ENCODE measurements at regions not wholly inside any gene's neighbourhood (a gene's known extent, or its start where the extent isn't known, plus 50 kb on each side); places are given as distances from the start of the nearest gene placed in this dataset.
"Not testable (repeated sequence)": the region's sequence is repeated elsewhere in the genome, so short reads cannot be mapped to it uniquely, and the experiment has no call there.

DNA sequence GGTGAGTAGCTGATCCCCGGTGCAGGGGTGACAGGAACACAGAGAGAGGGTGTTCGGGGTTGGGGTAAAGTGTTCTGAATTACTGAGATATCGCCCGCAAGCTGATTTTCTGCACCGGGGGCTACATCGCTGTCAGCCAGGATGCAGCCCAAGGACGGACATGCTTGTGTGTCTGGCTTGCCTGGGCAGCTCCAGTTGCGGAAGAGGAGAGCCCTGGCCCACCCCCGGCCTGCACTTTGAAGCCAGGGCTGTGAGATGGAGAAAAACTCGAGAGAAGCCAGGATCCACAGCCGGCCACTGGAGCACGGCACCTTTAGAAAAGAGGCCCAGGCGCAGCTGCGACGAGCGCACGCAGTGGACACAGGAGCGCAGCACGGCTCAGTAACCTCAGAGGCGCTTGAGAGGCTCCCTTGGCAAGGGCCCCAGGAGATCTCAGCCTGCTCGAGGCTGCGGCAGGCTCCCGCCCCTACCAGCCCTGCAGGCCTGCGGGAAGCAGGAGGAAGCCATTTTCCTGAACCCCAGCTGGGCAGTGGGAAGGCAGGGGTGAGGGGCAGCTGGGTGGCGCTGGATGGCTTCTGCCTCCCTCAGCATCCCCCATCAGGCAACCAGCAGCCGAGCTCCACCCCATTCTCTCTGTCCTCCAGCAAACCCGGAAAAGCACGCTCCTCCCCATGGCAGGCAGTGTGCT, 59.2 kb downstream of the C9orf50 start:
- no peaks in the 10 kb centered on the region; the same call in 1 of the 2 replicates for H3K27me3 ChIP-seq (ENCODE audit: control insufficient read depth, insufficient read depth, low read length)
- H3K36me3 ChIP-seq (replicated peaks; ENCODE audit: control insufficient read depth, insufficient read depth, low read length), result no peaks in the 10 kb centered on the region
- peak; percentile 63 for DNase-seq
- H3K4me3 ChIP-seq (ENCODE audit: insufficient read depth, low read depth, low read length), result no peak overlapping the region

DNA sequence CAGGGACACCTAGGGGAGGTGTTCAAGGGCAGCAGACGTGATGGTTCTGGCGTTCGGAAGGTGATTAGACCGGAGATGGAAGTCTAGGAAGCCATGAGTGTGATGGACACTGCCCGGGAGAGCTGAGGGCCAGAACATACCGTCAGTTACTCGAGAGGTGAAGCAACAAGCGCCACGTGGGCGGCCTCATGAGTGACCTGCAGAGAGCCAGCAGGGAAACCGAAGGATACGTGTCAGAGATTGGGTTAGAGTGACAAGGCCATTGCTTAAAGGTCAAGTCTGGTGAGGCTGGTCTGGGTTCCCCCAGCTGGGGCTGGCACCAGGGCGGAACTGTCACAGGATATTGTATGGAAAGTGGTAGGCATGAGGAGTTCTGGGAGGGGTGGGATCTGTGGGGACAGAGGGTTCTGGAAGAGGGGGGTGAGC, 60.0 kb downstream of the C9orf50 start:
- DNase-seq, result no peak
- Histone ChIP-seq H3K36me3 (replicated peaks; ENCODE audit: control insufficient read depth, insufficient read depth, low read length) (no peaks in the 10 kb centered on the region), H3K27me3 (ENCODE audit: control insufficient read depth, insufficient read depth, low read length) (no peaks in the 10 kb centered on the region; the same call in 1 of the 2 replicates), H3K4me3 (ENCODE audit: insufficient read depth, low read depth, low read length) (no peak overlapping the region)

GRCh38 chr9:129559506-129559881, 61.4 kb downstream of the C9orf50 start:
- Histone ChIP-seq H3K27me3 (ENCODE audit: control insufficient read depth, insufficient read depth, low read length) (no peaks in the 10 kb centered on the region; the same call in 1 of the 2 replicates), H3K36me3 (replicated peaks; ENCODE audit: control insufficient read depth, insufficient read depth, low read length) (no peaks in the 10 kb centered on the region), H3K4me3 (ENCODE audit: insufficient read depth, low read depth, low read length) (no peak overlapping the region)
- peak; percentile 79 for DNase-seq

DNA sequence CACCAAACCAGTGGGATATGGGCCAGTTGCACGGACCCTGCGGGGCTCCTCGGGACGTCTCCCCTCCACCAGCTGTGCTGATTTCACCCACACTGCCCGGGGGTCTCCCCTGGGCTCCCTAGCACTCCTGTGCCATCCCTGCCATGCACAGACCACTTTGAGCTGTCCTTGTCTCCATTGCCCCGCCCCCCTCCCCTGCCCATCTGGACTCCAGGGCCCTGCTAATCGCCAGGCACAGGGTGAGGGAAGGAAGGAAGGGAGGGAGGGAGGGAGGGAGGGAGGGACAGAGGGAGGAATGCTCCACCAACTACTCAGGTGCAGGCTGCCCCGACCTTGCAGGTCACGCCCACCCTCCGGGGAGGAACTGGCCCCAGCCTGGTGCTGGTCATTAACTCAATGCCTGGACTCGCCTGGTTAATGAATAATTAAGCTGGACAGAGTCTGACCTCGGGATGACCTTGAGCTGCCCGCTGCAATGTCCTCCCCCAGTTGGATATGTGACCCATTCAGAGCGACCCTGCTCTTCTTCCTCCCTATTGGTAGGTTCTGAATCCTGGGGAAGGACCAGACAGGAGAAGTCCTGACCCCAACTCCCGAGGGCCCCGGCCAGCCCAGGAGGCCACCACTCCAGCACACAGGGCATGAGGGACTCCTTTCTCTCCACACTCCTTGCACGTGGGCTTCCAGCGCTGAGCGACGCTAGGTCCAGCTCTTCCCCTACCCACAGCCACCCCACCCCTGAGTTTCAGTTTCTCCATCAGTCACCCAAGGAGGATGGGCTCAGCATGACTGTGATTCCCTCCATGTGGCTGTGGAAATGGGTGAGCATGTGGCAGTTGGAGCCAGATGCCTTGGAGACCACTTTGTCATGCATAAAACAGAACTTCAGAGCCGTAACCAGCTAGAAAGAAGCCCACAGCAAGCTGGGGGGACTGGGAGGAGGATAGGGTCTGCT, 62.1 kb downstream of the C9orf50 start:
- Histone ChIP-seq H3K27me3 (ENCODE audit: control insufficient read depth, insufficient read depth, low read length) (no peaks in the 10 kb centered on the region; the same call in 1 of the 2 replicates), H3K36me3 (replicated peaks; ENCODE audit: control insufficient read depth, insufficient read depth, low read length) (no peaks in the 10 kb centered on the region), H3K4me3 (ENCODE audit: insufficient read depth, low read depth, low read length) (no peak overlapping the region)
- DNase-seq, result peak; percentile 93

DNA sequence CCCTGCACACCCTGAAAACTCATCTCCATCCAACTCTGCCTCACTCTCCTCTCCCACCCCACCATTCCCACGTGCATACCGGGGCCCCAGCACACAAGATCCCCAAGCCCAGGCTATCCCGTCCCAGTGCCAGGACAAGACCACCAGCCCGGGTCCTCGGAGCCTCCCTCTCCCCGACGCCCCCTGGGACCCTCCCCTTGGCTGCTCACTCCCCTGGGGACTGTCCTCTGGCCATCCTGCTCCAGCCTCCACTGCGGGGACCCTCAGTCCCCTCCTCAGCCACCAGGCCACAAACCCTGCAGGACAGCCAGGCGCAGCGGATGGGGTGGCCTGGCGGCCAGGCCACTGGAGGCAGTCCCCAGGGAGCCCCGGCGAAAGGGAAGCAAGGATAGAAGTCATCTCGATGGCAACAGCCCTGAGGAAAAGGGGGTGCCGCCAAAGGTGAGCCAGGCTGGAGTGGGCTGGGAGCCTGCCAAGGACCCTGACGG, 62.8 kb downstream of the C9orf50 start:
- DNase-seq, result peak; percentile 77
- H3K36me3 ChIP-seq (replicated peaks; ENCODE audit: control insufficient read depth, insufficient read depth, low read length), result no peaks in the 10 kb centered on the region
- H3K27me3 ChIP-seq (ENCODE audit: control insufficient read depth, insufficient read depth, low read length), result no peaks in the 10 kb centered on the region; the same call in 1 of the 2 replicates
- no peak overlapping the region for H3K4me3 ChIP-seq (ENCODE audit: insufficient read depth, low read depth, low read length)

GRCh38 chr9:129557192-129558036, 63.5 kb downstream of the C9orf50 start:
- peak overlapping the region; percentile 26 for H3K4me3 ChIP-seq (ENCODE audit: insufficient read depth, low read depth, low read length)
- peak; percentile 98 for DNase-seq
- no peaks in the 10 kb centered on the region for H3K36me3 ChIP-seq (replicated peaks; ENCODE audit: control insufficient read depth, insufficient read depth, low read length)
- no peaks in the 10 kb centered on the region; the same call in 1 of the 2 replicates for H3K27me3 ChIP-seq (ENCODE audit: control insufficient read depth, insufficient read depth, low read length)

DNA sequence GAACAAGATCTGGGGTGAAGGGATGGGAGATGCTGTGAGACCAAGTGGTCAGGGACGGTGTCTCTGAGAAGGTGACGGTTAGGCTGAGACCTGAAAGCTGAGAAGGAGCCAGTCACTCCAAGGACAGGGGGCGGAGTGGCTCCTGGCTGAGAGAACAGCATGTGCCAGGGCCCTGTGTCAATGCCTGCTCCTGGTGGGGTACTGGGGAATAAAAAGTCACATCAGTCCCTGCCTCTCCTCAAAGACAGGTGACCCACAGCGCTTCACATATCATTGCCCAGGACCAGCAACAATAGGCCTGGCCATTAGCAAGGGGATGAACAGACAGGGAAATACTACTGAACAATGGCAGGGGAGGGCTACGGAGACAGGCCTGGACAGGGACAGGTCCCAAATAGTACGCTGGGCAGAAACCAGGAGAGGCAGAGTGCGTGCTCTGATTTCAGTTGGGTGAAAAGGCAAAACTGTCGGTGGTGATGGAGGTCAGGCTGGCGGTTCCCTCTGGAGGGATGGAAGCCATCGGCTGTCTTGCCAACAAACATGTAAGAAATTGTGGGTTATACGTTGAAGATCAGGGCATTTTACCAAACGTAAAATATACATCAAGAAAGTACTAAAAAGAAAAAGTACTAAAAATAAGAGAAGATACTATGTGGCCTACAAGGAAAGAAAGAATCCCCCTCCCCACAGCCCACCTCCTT, 64.3 kb downstream of the C9orf50 start:
- Histone ChIP-seq H3K36me3 (replicated peaks; ENCODE audit: control insufficient read depth, insufficient read depth, low read length) (no peaks in the 10 kb centered on the region), H3K27me3 (ENCODE audit: control insufficient read depth, insufficient read depth, low read length) (peaks cover under 1% of the 10 kb centered on the region), H3K4me3 (ENCODE audit: insufficient read depth, low read depth, low read length) (no peak overlapping the region)
- DNase-seq, result peak; percentile 52

DNA sequence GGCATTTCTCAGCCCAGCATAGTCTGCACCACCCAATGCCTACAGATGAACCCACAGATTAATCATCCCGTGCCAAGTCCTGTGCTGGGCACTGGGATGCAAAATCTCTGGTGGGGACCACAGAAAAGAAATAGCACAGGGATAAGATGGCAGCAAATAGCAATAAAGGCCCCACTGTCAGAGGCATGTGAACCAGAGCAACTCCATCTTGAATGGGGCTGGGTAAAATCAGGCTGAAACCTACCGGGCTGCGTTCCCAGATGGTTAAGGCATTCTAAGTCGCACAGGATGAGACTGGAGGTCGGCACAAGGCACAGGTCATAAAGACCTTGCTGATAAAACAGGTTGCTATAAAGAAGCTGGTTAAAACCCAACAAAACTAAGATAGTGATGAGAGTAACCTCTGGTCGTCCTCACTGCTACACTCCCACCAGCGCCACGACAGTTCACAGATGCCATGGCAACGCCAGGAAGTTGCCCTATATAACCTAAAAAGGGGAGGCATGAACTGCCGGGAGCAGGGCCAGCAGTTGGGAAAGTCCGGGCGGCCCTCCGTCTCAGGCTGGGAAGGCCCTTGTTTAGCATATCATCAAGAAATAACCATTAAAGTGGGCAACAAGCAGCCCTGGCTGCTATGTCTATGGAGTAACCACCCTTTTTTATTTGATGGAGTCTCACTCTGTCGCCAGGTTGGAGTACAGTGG, 65.2 kb downstream of the C9orf50 start:
- Histone ChIP-seq H3K27me3 (ENCODE audit: control insufficient read depth, insufficient read depth, low read length) (peaks cover 8% of the 10 kb centered on the region), H3K4me3 (ENCODE audit: insufficient read depth, low read depth, low read length) (no peak overlapping the region)
- peak; percentile 13 for DNase-seq

GRCh38 chr9:129554649-129555048, 66.3 kb downstream of the C9orf50 start:
- no peaks in the 10 kb centered on the region for H3K36me3 ChIP-seq (replicated peaks; ENCODE audit: control insufficient read depth, insufficient read depth, low read length)

More for the DNA sequence above, 65.2 kb downstream of the C9orf50 start:
- H3K36me3 ChIP-seq (replicated peaks; ENCODE audit: control insufficient read depth, insufficient read depth, low read length), result no peaks in the 10 kb centered on the region

DNA sequence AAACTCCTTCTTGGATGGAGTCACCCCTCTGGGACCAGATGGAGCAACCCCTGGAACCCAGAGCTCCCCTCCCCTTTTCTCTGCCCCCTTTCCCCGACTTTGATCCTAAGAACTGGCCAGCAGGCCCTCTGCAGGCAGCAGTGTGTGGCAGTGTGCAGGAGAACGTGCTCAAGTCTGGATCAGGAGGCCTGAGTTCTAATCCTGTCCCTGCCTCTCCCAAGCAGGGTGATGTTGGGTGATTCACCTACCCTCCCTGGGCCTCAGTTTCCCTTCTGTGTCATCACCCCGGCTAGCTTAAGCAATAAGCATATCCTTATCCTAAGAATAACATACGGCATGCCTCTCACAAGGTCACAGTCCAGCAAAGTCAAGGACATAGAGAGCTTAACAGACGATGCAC, 67.6 kb downstream of the C9orf50 start:
- Histone ChIP-seq H3K4me3 (ENCODE audit: insufficient read depth, low read depth, low read length) (no peak overlapping the region), H3K27me3 (ENCODE audit: control insufficient read depth, insufficient read depth, low read length) (peaks cover 19% of the 10 kb centered on the region), H3K36me3 (replicated peaks; ENCODE audit: control insufficient read depth, insufficient read depth, low read length) (no peaks in the 10 kb centered on the region)
- peak; percentile 27 for DNase-seq

More at GRCh38 chr9:129554649-129555048, 66.3 kb downstream of the C9orf50 start:
- H3K4me3 ChIP-seq (ENCODE audit: insufficient read depth, low read depth, low read length), result no peak overlapping the region
- DNase-seq, result peak; percentile 65
- H3K27me3 ChIP-seq (ENCODE audit: control insufficient read depth, insufficient read depth, low read length), result peaks cover 15% of the 10 kb centered on the region

DNA sequence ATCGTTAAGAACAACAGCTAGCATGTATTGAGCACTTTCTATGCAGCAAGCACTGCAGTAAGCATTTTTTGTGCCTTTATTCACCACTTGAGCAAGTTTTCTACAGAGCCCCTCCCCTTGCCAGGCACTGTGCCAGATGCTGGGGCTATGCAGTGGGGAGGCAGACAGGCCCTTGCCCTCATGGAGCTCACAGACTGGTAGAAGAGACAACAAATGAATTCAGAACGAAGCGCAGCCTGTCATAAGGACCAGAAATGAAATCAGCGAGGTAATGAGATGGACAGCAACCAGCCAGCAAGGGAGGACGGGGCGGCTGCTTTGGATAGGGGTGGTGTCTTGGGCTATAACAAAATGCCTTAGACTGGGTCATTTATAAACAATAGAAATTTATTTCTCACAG, 68.8 kb downstream of the C9orf50 start:
- no peak overlapping the region for H3K4me3 ChIP-seq (ENCODE audit: insufficient read depth, low read depth, low read length)
- peaks cover 19% of the 10 kb centered on the region for H3K27me3 ChIP-seq (ENCODE audit: control insufficient read depth, insufficient read depth, low read length)
- DNase-seq, result no peak
- no peaks in the 10 kb centered on the region for H3K36me3 ChIP-seq (replicated peaks; ENCODE audit: control insufficient read depth, insufficient read depth, low read length)

DNA sequence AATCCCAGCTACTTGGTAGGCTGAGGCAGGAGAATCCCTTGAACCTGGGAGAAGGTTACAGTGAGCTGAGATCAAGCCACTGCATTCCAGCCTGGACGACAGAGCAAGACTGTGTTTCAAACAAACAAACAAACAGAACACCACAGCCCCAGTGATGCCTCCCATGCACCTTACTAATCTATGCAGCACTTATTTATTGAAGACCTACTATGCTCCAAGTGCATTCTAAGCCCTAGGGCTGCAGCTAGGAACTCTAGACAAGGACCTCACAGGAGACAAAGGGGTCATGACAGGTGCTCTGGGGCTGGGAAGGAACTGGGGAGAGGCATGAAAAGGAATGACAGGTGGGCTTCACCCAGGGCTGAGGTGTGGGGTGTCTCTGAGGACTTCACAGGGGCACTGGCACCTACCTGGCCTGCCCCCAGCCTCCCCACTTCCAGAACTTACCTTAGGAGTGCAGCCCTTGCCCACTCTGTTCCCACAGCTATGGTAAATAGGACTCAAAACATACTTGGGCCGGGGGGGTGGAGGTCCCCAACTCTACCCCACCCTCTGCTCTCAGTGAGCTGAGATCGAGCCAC, 69.4 kb downstream of the C9orf50 start:
- Histone ChIP-seq H3K4me3 (ENCODE audit: insufficient read depth, low read depth, low read length) (no peak overlapping the region), H3K36me3 (replicated peaks; ENCODE audit: control insufficient read depth, insufficient read depth, low read length) (no peaks in the 10 kb centered on the region), H3K27me3 (ENCODE audit: control insufficient read depth, insufficient read depth, low read length) (peaks cover 21% of the 10 kb centered on the region)
- no peak for DNase-seq

DNA sequence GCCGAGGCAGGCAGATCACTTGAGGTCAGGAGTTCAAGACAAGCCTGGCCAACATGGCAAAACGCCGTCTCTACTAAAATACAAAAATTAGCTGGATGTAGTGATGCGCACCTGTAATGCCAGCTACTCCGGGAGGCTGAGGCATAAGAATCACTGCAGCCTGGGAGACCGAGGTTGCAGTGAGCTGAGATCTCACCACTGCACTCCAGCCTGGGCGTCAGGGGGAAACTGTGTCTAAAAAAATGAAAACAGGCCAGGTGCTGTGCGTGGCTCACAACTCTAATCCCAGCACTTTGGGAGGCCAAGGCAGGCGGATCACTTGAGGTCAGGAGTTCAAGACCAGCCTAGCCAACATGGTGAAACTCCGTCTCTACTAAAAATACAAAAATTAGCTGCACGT, 69.9 kb downstream of the C9orf50 start:
- peaks cover 23% of the 10 kb centered on the region for H3K27me3 ChIP-seq (ENCODE audit: control insufficient read depth, insufficient read depth, low read length)
- H3K4me3 ChIP-seq (ENCODE audit: insufficient read depth, low read depth, low read length); DNase-seq; H3K36me3 ChIP-seq (replicated peaks; ENCODE audit: control insufficient read depth, insufficient read depth, low read length): not testable (repeated sequence)

Measured in H7 (cell line).